T47D (cell line): ENCODE measurements at regions not wholly inside any gene's neighbourhood (a gene's known extent, or its start where the extent isn't known, plus 50 kb on each side); places are given as distances from the start of the nearest gene placed in this dataset.

Experiments
- DNase-seq, 2 experiments: peaks; one replicate each; pipeline versions ENCODE4 v3.0.0 to v3.0.0-alpha.2; 2011 to 2012; ENCODE audit warnings: low read depth in 1 of 2, low spot score in 1 of 2
- JUND ChIP-seq: IDR thresholded peaks from 2 replicates; pipeline ENCODE4 v1.6.1; 2012; ENCODE audit warnings: low read depth
- in situ Hi-C: cut with HindIII; loops from 2 replicates; pipeline ENCODE4 v1.10.0; 2016; ENCODE audit warnings: low sequenced_read_pairs, low pct_unique_long_range_greater_than_20kb

DNA sequence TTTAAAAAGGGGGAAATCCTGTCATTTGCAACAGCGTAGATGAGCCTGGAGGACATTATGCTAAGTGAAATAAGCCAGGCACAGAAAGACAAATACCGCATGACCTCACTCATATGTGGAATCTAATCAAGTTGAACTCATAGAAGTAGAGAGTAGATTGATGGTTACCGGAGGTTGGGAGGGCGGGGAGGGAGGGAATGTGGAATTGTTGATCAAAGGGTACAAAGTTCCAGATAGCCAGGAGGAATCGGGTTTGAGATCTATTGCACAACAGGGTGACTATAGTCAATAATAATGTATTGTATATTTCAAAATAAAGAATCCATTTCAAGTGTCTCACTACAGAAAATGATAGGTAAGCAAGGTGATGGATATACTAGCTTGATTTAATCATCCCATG lies 393.2 kb downstream of the BCOR start:
- no peak for DNase-seq
- in situ Hi-C loops, result no loop called here
- TF ChIP-seq JUND, result no peak

GRCh38 chrX:39705290-39705689 lies 392.5 kb downstream of the BCOR start:
- no peak; the same call in 1 of the 2 replicates for TF ChIP-seq JUND
- peak in 1 of 2 experiments; percentile 89 for DNase-seq
- in situ Hi-C loops, result no loop called here

GRCh38 chrX:39709364-39709763 lies 388.4 kb downstream of the BCOR start:
- no peak for TF ChIP-seq JUND
- in situ Hi-C loops, result no loop called here
- no peak for DNase-seq

DNA sequence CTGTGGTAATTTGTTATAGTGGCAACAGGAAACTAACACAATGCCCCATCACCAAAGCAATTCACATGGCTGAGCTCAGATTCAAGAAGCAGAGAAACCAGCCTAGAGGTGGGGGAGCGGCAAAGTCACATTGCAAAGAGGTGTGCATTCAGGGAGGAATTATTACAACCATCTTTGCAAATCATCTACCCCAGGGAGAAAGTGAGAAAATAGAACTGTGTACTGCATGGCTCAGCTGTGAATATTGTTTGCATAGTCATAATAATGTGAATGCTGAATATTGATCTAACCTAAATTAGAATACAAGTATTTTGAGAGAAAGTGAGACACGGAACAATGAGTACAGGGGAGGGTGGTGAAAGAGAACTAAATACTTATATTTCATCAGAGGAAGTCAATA lies 387.9 kb downstream of the BCOR start:
- in situ Hi-C loops, result no loop called here
- DNase-seq, result no peak
- TF ChIP-seq JUND, result no peak

GRCh38 chrX:39710776-39711175 lies 387.0 kb downstream of the BCOR start:
- no peak for DNase-seq
- in situ Hi-C loops, result no loop called here
- TF ChIP-seq JUND, result no peak

GRCh38 chrX:39714471-39714870 lies 383.3 kb downstream of the BCOR start:
- in situ Hi-C loops, result no loop called here
- DNase-seq, result peak in 1 of 2 experiments; percentile 33
- no peak for TF ChIP-seq JUND

- in situ Hi-C loops, result no loop called here
- DNase-seq, result no peak
These were observed 381.4 kb downstream of the BCOR start for GRCh38 chrX:39716401-39716800.

DNA sequence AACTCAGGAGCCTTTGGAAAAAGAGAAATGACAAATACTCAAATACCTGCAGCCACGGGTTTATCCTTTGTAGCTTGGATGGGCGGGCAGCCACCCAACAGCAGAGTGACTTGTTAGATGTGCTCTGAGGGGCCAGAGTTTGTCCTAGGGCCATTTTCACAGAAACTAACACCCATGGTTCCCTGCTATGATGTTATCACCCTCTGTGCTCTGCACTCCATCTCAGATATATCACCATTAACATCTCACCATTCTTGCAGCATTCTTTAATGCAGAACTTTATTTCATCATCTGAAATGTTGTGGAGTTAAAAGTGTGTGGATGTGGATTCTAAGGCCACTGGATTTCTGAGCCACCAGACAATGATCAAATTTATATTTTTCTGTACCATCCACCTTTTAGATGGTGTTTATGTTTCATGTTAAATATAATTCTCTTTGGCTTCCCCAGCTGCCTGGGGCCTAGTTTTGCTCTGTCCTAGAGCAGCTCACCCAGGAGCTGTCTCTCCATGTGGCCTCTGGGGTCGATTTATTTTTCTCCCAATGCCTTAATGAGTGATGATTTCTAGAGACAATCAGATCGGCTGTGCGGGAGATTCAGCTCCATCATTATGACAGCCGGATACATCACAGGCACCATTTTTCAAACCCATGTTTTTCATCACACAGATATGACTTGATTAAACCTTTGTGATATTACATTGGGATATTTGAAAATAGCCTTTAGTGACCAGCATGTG lies 380.8 kb downstream of the BCOR start:
- no peak for DNase-seq
- in situ Hi-C loops, result no loop called here
- no peak for TF ChIP-seq JUND

More at GRCh38 chrX:39716401-39716800, 381.4 kb downstream of the BCOR start:
- TF ChIP-seq JUND, result no peak

DNA sequence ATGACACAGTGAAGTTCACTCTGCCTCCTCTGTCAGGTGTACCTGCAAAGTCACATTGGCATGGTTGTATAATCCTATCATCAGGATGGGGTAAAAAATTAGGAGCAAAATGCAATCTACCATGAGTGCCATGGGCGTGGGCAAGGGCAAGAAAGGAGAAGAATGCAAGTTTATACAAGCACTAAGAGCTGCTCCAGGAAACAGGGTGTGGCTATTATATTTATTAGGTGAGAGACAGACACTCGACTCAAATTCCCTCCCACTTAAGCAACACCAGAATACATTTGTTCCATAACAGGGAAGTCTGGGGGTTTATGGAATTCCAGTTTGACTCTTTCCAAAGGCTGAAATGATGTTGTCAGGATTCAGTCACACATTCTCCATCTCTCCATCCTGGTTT lies 378.8 kb downstream of the BCOR start:
- in situ Hi-C loops, result no loop called here
- no peak for TF ChIP-seq JUND
- DNase-seq, result no peak

DNA sequence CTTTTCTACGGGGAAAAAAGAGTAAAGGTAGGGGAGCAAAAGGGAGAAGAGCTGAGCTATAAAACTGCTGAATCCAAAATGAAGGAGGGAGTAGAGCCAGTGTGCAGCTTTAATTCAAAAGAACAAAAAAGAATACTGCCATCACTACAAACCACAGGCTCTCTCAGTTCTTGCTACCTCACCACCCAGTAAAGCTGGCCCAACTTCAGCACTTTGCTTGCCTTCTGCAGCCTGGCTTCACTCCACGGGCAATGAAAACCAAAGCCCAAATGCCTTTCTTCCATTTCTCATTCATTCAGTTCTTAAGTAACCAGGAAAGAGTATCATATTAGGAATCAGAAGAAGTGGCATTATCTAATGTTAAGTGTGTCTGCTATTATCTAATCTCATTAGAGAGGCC lies 376.8 kb downstream of the BCOR start:
- no peak for TF ChIP-seq JUND
- DNase-seq, result no peak
- in situ Hi-C loops, result no loop called here

GRCh38 chrX:39721566-39722279 lies 376.0 kb downstream of the BCOR start:
- no peak for TF ChIP-seq JUND
- in situ Hi-C loops, result no loop called here
- no peak for DNase-seq

- no peak for TF ChIP-seq JUND
- no peak for DNase-seq
- in situ Hi-C loops, result no loop called here
These were observed 373.2 kb downstream of the BCOR start for GRCh38 chrX:39724544-39724943.

DNA sequence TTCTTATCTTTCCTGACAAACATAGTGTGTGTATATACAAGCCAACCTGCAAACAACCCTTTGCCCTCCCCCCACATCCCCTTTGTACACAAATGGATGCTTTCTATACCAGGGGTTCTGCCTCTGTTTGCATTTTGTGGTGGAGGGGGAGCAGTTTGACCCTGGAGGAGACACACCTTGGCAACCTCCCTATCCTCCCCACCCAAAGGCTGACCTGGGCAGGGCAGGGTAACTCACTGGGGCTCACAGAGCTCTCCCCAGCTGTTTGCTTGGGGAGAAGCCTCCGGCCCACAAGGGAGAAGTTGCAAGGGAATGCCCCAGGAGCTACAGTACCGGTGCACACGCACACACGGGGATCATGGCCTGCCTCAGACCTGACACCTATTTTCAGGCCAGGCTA lies 372.6 kb downstream of the BCOR start:
- no peak for TF ChIP-seq JUND
- DNase-seq, result no peak
- in situ Hi-C loops, result no loop called here
